ENCODE measurements at regions not wholly inside any gene's neighbourhood (a gene's known extent, or its start where the extent isn't known, plus 50 kb on each side); places are given as distances from the start of the nearest gene placed in this dataset.
A peak's percentile ranks its signal among the peaks of the same experiment; 100 is the strongest.
"Not testable (repeated sequence)": the region's sequence is repeated elsewhere in the genome, so short reads cannot be mapped to it uniquely, and the experiment has no call there.

DNA sequence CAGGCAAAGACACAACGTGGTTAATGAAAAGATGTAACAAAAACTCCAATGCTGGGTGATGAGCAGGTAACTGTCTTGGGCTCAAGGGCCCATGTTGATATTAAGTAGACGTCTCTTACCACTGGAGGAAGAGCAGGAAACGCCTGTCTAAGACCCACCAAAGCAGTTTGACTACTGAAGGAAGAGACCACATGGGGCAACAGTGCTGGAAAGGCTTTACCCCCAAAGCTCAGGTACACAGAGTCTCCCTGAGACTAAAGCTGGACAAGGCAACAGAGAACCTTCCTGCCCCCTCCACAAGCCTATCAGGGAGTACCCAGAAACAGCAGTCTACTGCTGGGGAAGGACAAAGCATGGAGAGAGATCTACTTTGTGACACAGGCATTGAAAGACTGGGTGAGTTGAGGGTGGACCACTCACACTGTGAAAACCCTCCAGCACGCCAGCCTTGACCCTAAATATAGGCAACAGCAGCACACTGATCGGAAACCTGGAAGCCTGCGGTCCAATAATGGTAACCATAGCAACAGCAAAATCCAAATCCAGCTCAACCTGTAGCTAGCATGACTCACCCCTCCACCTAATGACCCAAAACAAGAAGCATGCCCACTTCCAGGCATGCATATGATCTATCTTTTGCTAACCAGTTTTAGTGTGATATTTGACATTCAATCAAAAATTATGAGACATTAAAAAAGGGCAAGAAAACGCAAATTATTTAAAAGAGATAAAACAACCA lies 270.5 kb upstream of the SDK2 start:
- TF ChIP-seq MYC (IDR thresholded peaks at IDR 0.05; ENCODE audit: low read depth, low read length) (no peak), POLR2A (IDR thresholded peaks at IDR 0.05; ENCODE audit: extremely low read depth, insufficient read length) (no peak)
- TF ChIP-seq, protein P1, sequence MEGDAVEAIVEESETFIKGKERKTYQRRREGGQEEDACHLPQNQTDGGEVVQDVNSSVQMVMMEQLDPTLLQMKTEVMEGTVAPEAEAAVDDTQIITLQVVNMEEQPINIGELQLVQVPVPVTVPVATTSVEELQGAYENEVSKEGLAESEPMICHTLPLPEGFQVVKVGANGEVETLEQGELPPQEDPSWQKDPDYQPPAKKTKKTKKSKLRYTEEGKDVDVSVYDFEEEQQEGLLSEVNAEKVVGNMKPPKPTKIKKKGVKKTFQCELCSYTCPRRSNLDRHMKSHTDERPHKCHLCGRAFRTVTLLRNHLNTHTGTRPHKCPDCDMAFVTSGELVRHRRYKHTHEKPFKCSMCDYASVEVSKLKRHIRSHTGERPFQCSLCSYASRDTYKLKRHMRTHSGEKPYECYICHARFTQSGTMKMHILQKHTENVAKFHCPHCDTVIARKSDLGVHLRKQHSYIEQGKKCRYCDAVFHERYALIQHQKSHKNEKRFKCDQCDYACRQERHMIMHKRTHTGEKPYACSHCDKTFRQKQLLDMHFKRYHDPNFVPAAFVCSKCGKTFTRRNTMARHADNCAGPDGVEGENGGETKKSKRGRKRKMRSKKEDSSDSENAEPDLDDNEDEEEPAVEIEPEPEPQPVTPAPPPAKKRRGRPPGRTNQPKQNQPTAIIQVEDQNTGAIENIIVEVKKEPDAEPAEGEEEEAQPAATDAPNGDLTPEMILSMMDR (IDR thresholded peaks at IDR 0.05; ENCODE audit: low read depth, low read length), result no peak
- TF ChIP-seq, protein P2, sequence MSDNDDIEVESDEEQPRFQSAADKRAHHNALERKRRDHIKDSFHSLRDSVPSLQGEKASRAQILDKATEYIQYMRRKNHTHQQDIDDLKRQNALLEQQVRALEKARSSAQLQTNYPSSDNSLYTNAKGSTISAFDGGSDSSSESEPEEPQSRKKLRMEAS (IDR thresholded peaks at IDR 0.05; ENCODE audit: low read depth, low read length), result no peak
- H3K4me3 ChIP-seq (ENCODE audit: low read depth, low read length), result no peak overlapping the region

DNA sequence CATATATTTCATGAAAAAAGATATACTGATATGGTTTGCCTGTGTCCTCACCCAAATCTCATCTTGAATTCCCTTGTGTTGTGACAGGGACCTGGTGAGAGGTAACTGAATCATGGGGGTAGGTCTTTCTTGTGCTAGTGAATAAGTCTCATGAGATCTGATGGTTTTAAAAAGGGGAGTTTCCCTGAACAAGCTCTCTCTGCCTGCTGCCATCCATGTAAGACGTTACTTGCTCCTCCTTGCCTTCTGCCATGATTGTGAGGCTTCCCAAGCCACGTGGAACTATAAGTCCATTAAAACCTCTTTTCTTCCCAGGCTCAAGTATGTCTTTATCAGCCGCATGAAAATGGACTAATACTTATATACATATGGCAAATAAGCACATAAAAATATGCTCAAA lies 274.8 kb upstream of the SDK2 start:
- not testable (repeated sequence) for H3K4me3 ChIP-seq (ENCODE audit: low read depth, low read length); DNase-seq (ENCODE audit: low read depth)

More for the DNA sequence above, 270.5 kb upstream of the SDK2 start:
- DNase-seq (ENCODE audit: low read depth), result no peak

DNA sequence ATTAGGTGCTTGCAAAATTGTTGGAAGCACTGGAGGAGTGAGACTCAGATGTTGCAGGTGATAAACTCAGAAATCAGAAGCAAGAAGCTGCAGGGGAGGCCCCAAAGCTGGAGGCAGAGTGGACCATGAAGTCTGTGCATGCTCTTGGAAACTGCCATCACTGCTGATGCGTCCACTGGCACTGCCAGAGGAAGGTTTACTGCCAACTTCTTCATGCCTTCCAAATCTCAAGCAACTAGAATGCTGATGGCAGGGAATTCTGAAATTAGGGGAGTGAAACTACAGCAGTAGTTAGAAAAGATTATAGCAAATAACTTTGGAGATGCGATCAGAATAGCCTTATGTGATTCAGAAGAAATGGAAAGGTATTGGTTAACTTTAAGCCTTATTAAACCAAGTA lies 277.1 kb upstream of the SDK2 start:
- DNase-seq (ENCODE audit: low read depth), result no peak
- TF ChIP-seq MYC (IDR thresholded peaks at IDR 0.05; ENCODE audit: low read depth, low read length), result no peak
- TF ChIP-seq, protein P1 (IDR thresholded peaks at IDR 0.05; ENCODE audit: low read depth, low read length), result no peak
- no peak for TF ChIP-seq POLR2A (IDR thresholded peaks at IDR 0.05; ENCODE audit: extremely low read depth, insufficient read length)
- TF ChIP-seq, protein P2 (IDR thresholded peaks at IDR 0.05; ENCODE audit: low read depth, low read length), result no peak

DNA sequence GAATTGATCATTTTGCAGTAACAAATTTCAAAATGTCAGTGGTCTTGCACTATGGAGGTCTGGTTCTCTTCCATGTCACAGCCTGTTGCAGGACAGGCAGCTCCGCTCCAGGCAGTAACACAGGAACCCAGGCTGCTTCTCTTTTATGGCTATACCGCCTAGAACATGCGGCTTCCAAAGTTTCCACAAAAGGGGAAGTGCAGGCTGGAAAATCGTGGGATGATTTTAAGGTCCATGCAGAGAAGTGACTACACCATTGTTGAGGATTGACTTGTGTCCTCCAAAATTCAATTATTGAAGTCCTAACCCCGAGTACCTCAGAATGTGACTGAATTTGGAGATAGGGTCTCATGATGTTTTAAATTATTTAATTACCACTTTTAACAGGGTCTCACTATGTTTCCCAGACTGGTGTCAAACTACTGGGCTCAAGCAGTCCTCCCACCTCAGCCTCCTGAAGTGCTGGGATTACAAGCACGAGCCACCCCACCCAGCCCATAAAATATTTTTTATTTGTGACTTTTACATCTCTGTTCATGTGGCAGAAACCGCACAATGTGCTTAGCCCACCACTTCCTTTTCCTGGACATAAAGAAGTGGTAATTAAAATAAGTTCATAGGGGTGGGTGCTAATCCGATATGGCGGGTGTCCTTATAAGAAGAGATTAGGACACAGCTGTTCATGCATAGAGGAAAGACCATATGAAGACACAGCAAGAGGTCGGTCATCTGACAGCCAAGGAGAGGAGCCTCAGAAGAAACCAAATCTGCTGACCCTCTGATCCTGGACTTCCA lies 279.2 kb upstream of the RPL38 start:
- TF ChIP-seq MYC (IDR thresholded peaks at IDR 0.05; ENCODE audit: low read depth, low read length) (no peak), POLR2A (IDR thresholded peaks at IDR 0.05; ENCODE audit: extremely low read depth, insufficient read length) (no peak)
- TF ChIP-seq, protein P1 (IDR thresholded peaks at IDR 0.05; ENCODE audit: low read depth, low read length), result no peak
- TF ChIP-seq, protein P2 (IDR thresholded peaks at IDR 0.05; ENCODE audit: low read depth, low read length), result no peak
- DNase-seq (ENCODE audit: low read depth), result peak; percentile 45
- no peak overlapping the region for H3K4me3 ChIP-seq (ENCODE audit: low read depth, low read length)

More for the DNA sequence above, 277.1 kb upstream of the SDK2 start:
- H3K4me3 ChIP-seq (ENCODE audit: low read depth, low read length), result no peak overlapping the region

DNA sequence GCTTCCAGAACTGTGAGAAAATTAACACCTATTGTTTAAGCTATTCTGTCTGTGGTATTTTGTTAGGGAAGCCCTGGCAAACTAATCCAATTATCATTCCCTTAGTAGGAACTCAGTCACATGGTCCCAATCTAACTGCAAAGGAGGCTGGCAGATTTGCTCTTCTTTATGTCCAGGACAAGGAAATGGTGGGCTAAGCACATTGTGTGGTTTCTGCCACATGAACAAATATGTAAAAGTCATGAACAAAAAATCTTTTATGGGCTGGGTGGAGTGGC lies 278.6 kb upstream of the RPL38 start:
- TF ChIP-seq MYC (IDR thresholded peaks at IDR 0.05; ENCODE audit: low read depth, low read length), result no peak
- TF ChIP-seq, protein P1 (IDR thresholded peaks at IDR 0.05; ENCODE audit: low read depth, low read length), result no peak
- TF ChIP-seq POLR2A (IDR thresholded peaks at IDR 0.05; ENCODE audit: extremely low read depth, insufficient read length), result no peak
- TF ChIP-seq, protein P2 (IDR thresholded peaks at IDR 0.05; ENCODE audit: low read depth, low read length), result no peak
- H3K4me3 ChIP-seq (ENCODE audit: low read depth, low read length), result no peak overlapping the region
- DNase-seq (ENCODE audit: low read depth), result no peak

DNA sequence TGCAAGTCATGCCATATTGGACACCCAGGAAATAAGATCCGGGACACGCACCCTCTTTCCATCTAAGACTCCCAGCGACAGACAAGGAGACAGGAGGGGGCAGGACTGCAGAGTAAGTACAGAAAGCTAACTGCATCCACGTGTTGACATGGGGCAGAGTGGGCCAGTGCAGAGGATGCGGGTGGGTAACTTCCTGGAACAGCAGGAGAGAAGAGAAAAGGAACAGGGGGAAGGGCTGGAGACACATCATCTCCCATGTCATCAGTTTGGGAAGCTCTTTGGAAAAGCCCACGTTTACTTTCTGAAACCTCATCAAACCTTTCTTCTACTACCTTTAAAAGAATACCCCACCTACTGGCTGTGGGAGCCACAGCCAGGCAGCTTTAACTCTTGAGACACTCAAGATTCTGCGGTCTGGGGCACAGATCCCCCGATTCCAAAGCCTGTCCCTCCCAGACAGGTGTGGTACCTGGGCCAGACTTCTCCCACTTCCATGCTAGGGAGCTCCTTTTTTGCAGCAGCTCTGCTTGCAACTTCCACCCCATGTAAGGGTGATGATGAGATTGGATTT lies 273.5 kb upstream of the RPL38 start:
- TF ChIP-seq, protein P1 (IDR thresholded peaks at IDR 0.05; ENCODE audit: low read depth, low read length), result no peak
- TF ChIP-seq, protein P2 (IDR thresholded peaks at IDR 0.05; ENCODE audit: low read depth, low read length), result no peak
- no peak for TF ChIP-seq POLR2A (IDR thresholded peaks at IDR 0.05; ENCODE audit: extremely low read depth, insufficient read length)
- TF ChIP-seq MYC (IDR thresholded peaks at IDR 0.05; ENCODE audit: low read depth, low read length), result no peak
- H3K4me3 ChIP-seq (ENCODE audit: low read depth, low read length), result no peak overlapping the region
- DNase-seq (ENCODE audit: low read depth), result no peak
